NCI-H345 treated with DMSO at 0.1 percent for 48 hours (cell line): ENCODE measurements at regions not wholly inside any gene's neighbourhood (a gene's known extent, or its start where the extent isn't known, plus 50 kb on each side); places are given as distances from the start of the nearest gene placed in this dataset.

ENCODE experiments used
- DNase-seq: peaks from one replicate; lab custom pipeline; 2025; ENCODE audit not compliant: unreplicated experiment; lab: John Stamatoyannopoulos, UW

DNA sequence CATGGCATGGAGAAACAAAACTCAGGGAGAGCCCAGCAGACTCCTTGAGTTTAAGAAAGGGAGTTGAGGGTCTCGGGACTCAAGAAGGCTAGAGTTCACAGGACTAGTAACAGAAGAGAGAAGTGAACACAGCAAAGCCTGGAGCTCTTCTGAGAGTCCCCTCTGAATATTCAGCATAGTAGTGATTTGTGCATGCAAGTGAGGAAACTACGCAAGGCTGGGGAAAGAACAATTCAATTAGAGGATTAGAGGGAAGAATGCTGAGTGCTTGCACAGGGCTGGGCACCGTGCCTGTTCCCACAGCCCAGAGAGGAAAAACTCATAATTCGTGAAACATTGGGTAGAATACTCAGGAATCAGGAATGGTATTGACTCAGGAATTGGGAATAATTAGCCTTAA lies 540.0 kb upstream of the SALL1 start:
- no peak for DNase-seq

DNA sequence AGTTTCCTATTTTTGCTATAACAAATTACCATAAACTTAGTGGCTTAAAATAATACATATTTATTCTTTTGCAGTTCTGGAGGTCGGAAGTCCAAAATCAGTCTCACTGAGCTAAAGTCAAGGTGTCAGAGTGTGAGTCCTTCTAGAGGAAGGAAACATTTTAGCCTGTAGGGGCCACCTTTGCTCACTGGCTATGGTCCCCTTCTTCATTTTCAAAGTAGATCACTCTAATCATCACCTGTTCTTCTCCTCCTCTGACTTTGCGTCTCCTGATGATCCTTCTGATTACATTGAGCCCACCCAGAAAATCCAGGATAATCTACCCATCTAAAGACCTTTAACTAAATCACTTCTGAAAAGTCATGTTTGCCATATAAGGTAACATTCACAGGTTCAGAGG lies 534.4 kb upstream of the SALL1 start:
- DNase-seq = no peak

DNA sequence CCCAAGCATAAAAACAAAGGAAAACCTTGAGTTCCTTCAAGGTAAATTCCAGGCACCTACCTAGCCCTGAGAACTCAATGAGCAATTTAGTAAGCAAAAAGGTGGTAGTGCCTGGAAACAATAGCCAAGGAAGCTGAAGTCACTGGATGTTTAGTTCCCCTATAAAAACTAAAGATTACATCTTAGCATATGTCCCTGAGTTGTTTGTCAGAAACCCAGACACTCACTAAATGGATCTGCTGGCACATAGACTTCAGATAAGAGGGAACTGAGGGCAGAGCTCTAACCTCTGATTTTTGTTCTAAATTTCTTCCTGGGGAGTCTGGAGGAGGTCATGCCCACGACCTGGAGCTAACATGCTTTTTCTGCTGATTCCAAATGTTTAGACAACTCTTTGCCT lies 532.8 kb upstream of the SALL1 start:
- DNase-seq = no peak

DNA sequence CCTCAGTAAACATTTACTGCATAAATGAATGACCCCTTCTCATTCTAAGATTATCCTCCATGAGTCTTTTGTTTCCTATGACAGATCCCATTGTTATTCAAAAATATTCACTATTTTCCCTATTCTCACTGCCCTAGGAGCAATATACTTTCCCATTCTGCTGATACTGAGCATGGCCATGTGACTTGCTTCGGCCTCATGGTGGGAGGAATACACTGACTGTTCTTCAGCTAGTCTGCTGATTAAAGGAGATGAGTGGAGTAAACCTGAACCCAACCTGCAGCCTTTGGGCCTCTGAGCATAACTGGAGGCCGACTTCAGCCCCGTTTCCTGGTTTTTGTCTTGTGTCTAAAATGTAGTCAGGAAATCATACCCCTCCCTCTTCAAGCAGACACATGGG lies 531.8 kb upstream of the SALL1 start:
- DNase-seq = no peak

DNA sequence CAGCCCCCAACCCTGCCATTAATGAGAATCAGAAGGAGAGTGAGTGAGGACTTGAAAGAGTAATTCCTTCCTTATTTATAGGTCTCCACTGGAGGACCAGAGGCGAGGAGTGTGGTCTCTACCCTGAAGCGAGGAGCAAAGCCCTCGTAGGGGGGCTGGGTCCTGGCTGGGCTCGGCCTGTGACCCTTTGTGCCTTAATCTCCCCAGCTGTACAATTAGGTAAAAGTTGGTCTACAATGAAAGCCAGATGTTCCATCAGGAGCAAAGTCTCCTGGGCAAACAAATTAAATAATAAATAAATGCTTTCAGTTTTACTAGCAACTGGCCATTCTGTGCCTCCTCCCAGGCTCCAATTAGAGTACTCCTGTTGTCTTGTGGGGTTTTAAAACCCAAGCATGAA lies 523.5 kb upstream of the SALL1 start:
- DNase-seq = no peak

DNA sequence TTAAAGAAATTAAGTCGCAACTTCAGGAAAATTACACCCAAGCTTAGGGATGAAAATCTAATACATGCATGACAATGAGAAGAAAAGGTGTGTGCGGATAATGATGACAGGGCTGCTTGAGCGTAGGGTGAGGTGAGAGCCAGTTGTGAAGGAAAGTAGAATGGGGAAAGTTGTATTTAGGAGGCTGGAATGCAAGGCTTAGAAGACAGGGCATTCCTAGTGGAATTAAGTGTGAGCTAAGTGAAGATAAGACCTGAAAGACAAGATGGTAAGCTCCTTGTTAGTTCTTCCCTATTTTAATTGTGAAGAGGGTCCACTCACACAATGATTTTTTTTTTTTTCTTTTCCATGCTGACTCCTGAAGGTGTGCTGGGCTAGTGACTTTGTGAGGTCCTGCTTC lies 519.5 kb upstream of the SALL1 start:
- no peak for DNase-seq

DNA sequence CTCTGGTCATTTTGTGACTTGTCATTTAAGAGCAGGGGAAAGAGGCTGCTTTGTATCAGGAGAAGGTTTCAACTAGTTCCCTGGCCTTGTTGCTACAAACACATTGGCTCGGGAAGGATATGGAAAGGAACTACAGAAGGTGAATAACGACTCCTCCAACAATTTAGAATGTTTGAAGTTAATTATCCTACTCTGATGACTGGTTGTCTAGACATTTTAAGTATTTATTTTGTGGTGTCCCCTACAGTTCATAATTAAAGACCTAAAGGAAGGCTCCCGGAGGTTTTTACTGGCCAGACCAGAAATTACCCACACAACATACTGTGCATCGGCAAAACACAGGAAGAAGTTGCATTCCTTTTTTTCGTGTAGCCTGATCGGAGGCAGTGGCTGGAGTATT lies 515.8 kb upstream of the SALL1 start:
- DNase-seq = no peak

DNA sequence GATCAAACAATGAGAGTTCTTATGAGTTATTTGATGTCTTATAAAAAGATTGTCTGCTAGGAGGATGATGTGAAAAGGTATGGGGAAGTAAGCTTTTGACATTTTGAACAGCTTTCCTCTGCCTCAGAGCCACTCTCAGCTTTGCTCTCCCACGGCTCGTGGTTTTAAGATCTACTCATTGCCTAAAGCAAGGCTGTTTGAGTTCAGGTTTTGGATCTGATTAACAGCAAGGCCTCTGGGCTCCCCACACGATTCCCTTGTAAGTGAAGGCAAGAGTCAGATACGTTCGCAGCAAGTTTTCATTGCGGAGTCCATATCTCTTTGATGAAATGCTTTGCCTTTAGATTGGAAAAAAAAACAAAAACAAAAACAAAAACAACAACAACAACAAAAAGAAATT lies 515.0 kb upstream of the SALL1 start:
- no peak for DNase-seq

DNA sequence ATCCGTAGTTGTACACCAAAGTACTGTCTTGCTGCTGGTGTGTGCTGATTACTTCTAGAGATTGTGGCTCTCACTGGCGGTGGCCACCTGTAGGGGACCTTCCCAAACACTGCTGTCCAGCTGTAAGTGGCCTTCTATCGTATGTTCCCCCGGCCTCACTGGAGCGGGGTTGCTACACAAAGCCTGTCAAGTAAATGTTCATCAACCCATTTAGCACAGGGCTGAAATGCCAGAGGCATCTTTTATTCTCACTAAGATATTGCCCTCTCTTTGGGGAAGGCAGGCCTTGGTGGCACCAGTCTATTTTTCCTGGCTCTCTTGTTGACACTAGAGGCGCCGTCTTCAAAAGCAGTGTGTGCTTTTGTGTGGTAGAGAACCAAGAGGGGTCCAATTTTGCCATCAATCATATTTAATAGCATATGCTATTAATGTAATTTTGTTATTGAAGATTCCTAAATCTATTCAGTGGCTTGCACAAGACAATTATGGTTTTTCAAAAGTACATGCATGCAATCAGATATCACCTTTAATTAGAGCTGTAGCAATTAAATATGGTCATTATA lies 514.4 kb upstream of the SALL1 start:
- DNase-seq = no peak

DNA sequence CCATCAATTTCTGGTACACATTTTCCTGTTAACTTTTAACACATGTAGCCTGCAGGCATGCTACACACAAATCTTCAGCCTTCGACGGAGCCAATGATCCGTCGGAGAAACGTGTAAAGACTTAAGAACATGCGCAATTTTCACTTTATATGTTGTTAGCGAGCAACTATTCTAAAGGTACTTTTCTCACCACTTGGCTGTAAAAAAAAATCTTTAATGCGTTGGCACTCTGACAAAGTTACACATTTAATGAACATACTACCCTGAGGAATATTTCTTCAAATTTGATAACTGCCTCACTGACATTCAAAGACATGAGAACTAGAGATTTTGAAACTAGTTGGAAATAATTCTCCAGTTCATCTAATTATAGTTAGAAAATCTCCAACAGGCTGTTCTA lies 507.5 kb upstream of the SALL1 start:
- no peak for DNase-seq

DNA sequence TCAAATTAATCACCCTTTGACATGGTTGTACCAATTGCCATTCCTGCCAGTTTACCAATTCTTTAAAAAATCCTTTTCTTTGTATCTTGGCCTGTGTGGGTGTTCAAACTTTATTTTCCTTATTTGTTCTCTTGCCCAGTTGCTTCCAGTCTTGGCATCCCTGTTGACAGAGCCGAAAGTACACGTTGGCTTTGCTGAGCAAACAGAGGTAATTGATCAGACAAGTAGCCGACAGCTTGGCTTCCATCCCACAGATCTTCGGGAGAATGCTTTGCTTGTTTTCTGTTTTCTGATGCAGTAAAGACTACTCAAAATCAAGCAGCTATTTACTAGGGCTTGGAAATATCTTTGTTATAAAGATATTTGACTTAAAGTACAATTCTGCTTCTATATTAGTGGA lies 506.8 kb upstream of the SALL1 start:
- no peak for DNase-seq

DNA sequence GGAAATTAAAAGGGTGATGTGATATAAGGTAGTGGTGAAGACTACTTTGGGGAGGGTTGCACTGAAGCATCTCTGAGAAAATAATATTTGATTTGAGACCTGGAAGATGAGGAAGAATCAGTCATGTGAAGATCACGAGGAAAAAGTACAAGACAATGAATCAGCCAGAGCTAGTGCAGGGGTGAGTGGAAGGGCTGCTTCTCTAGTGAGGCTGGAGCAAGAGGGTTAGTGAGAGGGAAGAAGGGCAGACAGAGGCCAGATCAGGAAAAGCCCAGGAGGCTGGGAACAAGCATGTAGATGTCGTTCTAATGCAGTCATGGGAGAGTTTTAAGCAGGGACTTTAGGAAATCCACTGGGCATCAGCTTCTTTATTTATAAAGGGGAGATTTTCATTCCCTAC lies 504.2 kb upstream of the SALL1 start:
- no peak for DNase-seq

DNA sequence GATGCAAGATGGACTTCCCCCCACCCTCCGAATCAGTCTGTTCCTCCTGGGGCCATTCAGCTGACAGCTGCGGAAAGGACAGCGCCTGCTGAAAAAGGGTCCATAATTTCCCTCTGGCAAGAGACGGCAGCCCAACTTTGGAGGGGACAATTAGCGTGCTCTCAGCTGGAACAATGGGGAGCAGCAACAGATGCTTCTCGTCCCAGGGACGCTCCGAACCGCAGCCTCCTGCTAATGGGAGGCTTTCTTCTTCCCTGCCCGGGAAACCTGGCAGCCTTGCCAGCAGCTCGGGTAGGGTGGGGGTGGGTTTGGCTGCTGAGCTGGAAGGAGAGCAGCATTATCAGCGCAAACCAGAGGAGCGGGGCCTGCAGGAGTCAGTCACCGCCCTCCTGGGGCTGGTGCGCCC lies 500.0 kb upstream of the SALL1 start:
- no peak for DNase-seq

DNA sequence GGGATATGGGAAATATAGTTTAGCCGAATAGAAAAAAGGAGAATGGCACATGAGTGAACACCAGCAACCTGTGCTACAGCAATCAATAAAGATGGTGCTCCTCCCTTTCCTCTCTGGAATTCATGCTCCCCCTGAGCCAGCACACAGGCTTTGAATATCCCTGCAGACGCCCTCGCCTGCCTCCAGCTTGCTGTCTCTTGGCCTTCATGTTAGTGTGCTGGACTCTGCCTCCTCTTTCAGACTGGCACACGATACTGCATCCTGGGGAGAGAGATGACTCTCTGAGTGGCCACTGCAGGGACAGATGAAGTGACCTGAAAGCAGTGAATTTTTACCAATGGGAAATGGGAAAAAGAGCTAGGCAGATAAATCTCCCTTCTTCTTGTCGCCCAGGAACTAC lies 498.6 kb upstream of the SALL1 start:
- DNase-seq = no peak

DNA sequence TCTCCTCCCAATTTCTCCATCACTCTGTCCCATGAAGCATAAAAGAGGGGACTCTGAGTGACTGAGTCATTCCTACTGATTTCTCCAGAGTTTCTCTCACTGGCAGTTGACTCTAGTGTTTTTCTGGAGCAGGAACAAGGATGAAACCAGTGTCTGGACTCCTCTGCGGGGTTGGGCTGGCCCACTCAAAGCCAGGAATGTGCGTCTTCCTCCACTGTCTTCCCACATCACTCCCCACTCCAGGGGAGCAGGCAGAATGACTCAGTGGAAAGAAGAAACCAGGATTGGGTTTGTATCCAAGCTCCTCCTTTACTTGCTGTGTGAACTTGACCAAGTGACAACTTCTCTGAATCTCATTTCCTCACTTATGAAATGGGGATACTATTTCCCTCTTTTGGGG lies 497.5 kb upstream of the SALL1 start:
- no peak for DNase-seq

DNA sequence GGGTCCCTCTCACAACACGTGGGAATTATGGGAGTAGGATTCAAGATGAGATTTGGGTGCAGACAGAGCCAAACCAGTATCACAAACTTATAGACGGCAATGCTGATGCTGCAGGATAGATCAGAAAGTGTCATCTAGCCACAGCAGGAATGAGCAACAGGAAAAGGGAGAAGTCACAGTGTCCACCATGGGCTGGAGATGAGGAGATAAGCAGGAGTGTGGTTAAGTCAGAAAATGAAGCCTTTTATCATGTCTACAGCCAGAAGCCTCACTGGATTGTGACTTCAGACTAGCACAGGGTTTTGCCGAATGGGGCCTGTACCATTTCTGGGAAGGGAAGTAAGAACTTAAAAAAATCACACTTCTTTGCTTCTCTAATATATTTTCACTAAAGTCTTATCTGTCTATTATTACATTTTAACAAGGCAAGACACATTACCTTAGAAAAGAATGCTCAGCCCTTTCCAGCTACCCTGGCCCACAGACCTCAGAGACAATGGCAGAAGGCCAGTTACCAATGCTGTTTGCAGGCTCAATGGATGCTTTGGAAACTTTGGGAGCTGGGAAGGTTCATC lies 490.2 kb upstream of the SALL1 start:
- DNase-seq = no peak

DNA sequence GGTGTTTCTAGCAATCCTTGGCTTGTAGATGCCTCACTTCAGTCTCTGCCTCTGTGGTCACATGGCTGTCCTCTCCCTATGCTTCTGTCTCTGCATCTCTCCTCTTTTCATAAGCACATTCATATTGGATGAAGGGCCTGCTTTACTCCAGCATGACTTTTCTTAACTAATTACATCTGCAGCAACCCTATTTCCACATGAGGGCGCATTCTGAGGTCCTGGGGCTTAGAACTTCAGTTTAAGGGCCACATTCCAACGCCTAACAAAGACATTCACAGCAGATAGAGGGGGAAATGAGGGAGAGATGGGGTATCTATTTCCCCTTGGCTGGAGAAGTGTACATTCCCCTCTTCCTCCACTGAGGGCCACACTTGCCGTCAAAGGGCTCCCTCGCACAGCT lies 489.1 kb upstream of the SALL1 start:
- no peak for DNase-seq

DNA sequence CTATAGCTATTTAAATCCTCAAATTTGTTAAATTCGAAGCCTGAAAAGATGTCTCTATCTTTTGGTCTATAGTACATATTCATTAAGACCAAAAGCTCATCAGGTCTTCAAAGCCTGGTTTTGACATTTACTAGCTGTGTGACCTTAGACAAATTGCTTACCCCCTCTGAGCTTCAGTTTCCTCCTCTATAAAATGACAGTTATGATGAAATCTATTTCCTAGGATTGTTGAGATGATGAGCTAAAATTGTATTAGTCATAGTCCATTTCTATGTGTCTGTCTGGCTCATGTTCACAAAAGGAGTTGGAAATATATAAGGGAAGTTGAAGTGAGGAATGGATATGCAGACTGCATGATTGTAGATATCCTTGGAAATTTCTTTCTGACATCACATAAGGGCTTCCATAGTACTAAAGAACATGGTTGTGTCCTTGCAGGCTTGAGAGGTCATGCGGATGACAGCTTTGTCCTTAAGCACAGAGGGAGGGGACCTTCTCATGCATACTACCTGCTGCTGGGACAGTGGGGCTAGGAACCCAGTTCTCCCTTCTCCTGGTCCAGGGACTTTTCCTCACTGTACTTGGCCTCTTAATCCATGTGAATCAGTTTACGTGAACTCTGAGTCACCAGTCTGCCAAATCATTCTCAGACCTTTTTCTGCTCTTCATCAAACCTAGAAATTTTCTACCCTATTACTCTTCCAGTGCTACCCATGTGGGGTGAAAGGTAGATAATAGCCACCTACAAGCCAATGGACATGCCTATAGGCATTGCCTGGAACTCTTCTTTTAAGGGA lies 487.5 kb upstream of the SALL1 start:
- no peak for DNase-seq

DNA sequence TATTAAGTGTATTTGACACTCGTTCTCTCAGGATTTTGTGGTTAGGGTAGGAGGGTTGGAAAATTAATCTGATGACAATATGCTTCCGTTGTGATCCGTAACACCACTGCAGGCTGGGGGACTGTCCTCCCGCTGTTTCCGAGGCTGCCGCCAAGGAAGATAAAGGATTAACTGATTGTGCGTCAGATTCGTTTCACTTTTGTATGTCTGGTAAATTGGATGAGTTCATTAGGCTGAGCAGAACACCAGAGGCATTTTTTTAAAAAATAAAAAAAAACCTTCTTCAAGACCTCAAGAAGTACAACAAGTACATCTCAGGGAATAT lies 486.7 kb upstream of the SALL1 start:
- DNase-seq = no peak

DNA sequence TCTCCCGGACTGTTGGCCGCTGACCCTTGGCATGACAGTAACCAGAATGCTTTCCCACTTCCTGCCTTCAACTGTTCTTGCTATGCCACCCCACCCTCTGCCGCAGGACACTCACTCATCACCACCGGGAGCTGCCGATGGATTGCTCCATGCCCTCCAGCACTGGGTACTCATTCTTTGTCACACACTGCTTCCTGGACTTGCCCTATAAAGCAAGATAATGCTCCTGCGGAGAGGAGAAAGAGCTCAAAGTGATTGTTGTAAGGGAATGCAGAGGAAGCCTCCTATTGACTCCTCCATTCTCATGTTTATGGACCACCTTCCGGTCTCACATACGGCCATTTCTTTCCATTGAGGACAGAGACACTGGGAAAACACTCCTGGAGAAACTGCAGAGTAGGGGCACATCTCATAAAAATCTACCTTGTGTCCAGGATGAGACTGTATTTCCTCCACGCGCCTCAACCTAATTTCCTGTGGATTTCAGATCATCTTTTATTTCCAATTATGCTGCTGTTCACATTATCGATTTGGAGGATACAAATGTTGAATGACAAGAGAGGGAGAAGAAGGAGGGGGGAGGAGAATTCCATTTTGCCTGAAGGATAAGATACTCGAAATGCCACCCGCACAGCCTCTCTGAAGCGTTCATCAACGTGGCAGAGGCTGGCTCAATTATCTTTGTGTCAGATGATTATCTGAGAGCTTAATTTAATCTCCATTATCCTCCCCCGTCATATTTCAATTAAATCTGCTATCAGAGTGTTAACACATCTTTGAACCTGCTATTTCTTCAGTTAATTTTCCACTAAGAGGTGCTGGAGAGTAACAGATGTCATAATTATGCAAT lies 486.1 kb upstream of the SALL1 start:
- DNase-seq = no peak

DNA sequence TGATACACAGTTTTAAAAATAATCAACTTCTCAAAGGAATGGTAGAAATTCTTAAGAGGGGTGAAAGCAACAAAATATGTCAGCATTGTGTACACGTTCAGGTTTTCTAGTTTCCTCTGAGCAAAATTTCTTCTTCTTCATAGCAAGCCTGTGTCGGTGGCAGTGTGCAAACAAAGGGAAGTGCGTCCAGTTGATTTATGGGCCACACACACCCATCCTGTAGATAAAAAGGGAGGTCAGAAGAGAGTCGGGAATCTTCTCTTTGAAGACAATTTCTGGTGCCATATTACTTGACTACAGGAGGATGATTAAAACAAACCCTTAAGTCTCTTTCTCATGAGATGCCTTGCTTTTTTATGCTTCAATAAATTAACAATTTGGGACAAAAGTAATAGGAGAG lies 484.1 kb upstream of the SALL1 start:
- DNase-seq = no peak

DNA sequence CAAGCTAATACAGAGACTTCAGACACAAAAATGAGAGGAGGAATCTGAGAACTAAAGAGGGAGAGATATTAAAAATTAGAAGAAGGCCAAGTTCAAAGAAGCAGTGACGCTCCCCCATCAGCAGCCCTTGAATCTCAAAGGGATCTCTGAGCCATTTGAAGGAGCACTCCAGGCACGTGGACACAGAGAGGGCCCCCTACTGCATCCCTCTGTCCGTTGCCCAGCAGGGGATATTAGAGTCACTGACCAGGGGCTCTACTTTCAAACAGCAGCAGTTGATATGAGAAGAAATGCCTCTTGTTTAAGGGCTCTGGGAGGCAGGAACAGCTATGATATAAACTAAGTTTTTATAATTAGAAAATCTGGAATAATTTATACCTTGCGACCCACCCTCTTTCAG lies 479.0 kb upstream of the SALL1 start:
- no peak for DNase-seq
